MM.1S (cell line): ENCODE measurements at regions not wholly inside any gene's neighbourhood (a gene's known extent, or its start where the extent isn't known, plus 50 kb on each side); places are given as distances from the start of the nearest gene placed in this dataset.

Experiments
- DNase-seq: peaks from one replicate; pipeline ENCODE4 v3.0.0-alpha.2; 2015
- H2AFZ ChIP-seq: fragments of 300-600 bp; sonication (generic); 2 replicates; pipeline ENCODE4 v1.6.0; 2016; ENCODE audit warnings: antibody characterized with exemption, low read length
- H3F3A ChIP-seq: fragments of 300-600 bp; sonication (generic); 2 replicates; pipeline ENCODE4 v1.6.1; 2016; ENCODE audit warnings: mild to moderate bottlenecking, antibody characterized with exemption, low read length, moderate library complexity, mixed read lengths; ENCODE audit not compliant: insufficient read depth
- H3K27ac ChIP-seq: fragments of 300-600 bp; sonication (generic); 2 replicates; pipeline ENCODE4 v1.5.1; 2016; ENCODE audit warnings: mild to moderate bottlenecking, low read length
- H3K27me3 ChIP-seq: fragments of 300-600 bp; sonication (generic); replicated peaks from 2 replicates; pipeline ENCODE4 v1.6.0; 2016; ENCODE audit warnings: low read length; ENCODE audit not compliant: insufficient read depth
- H3K36me3 ChIP-seq: fragments of 300-600 bp; sonication (generic); replicated peaks from 2 replicates; pipeline ENCODE4 v1.6.1; 2016; ENCODE audit warnings: mild to moderate bottlenecking, low read length, mixed read lengths; ENCODE audit not compliant: insufficient read depth
- H3K4me1 ChIP-seq: fragments of 300-600 bp; sonication (generic); 2 replicates; pipeline ENCODE4 v1.6.1; 2016; ENCODE audit warnings: low read length, mixed read lengths
- H3K4me2 ChIP-seq: fragments of 300-600 bp; sonication (generic); 2 replicates; pipeline ENCODE4 v1.6.0; 2016; ENCODE audit warnings: low read depth, low read length
- H3K4me3 ChIP-seq: fragments of 300-600 bp; sonication (generic); 2 replicates; pipeline ENCODE4 v1.5.1; 2016; ENCODE audit warnings: low read length, mixed read lengths
- H3K79me2 ChIP-seq: fragments of 300-600 bp; sonication (generic); 2 replicates; pipeline ENCODE4 v1.6.1; 2016; ENCODE audit warnings: mixed run types, low read length, mixed read lengths
- H3K9ac ChIP-seq: fragments of 300-600 bp; sonication (generic); 2 replicates; pipeline ENCODE4 v1.6.1; 2016; ENCODE audit warnings: low read length, mixed read lengths
- H3K9me2 ChIP-seq: fragments of 300-600 bp; sonication (generic); replicated peaks from 2 replicates; pipeline ENCODE4 v1.6.1; 2016; ENCODE audit warnings: mild to moderate bottlenecking, low read length, mixed read lengths; ENCODE audit not compliant: insufficient read depth
- H3K9me3 ChIP-seq: fragments of 300-600 bp; sonication (generic); replicated peaks from 2 replicates; pipeline ENCODE4 v1.6.1; 2016; ENCODE audit warnings: mild to moderate bottlenecking, low read length, mixed read lengths; ENCODE audit not compliant: insufficient read depth
- H4K20me1 ChIP-seq: fragments of 300-600 bp; sonication (generic); 2 replicates; pipeline ENCODE4 v1.6.1; 2016; ENCODE audit warnings: mild to moderate bottlenecking, low read length, moderate library complexity, mixed read lengths; ENCODE audit not compliant: insufficient read depth
- EZH2 ChIP-seq: fragments of 300-600 bp; sonication (generic); optimal IDR thresholded peaks from 2 replicates; pipeline ENCODE3; 2017; ENCODE audit warnings: low read depth, mild to moderate bottlenecking, antibody characterized with exemption, low read length, mixed read lengths
- EZH2phosphoT487 ChIP-seq: fragments of 300-600 bp; sonication (generic); IDR thresholded peaks from 2 replicates; pipeline ENCODE4 v1.6.1; 2018; ENCODE audit warnings: antibody characterized with exemption, low read length
- TF ChIP-seq, protein P1 (sequence below): fragments of 300-600 bp; sonication (generic); IDR thresholded peaks from 2 replicates; pipeline ENCODE4 v1.5.1; 2016; ENCODE audit warnings: antibody characterized with exemption, low read length, mixed read lengths

DNA sequence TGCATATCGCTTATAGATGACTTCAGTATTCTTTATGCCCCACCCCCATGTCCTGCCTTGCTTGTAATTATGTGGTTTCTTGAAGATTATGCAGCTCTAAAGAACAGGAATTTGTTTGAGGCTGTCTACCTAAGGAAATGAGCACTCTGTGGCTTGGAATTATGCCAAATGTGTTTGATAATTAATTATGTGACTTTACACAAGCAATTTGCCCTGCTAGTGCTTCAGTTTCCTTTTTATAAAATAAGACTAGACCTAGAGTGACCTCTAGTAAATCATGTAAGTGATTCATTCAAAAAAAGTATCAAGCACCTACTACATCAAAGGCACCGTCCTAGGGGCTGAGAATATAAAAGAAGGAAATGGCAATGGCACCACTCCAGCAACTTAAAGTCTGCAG lies 491.5 kb upstream of the KIRREL3 start:
- no peaks in the 10 kb centered on the region for H3K36me3 ChIP-seq
- H4K20me1 ChIP-seq: no peaks in the 10 kb centered on the region
- TF ChIP-seq, protein P1, sequence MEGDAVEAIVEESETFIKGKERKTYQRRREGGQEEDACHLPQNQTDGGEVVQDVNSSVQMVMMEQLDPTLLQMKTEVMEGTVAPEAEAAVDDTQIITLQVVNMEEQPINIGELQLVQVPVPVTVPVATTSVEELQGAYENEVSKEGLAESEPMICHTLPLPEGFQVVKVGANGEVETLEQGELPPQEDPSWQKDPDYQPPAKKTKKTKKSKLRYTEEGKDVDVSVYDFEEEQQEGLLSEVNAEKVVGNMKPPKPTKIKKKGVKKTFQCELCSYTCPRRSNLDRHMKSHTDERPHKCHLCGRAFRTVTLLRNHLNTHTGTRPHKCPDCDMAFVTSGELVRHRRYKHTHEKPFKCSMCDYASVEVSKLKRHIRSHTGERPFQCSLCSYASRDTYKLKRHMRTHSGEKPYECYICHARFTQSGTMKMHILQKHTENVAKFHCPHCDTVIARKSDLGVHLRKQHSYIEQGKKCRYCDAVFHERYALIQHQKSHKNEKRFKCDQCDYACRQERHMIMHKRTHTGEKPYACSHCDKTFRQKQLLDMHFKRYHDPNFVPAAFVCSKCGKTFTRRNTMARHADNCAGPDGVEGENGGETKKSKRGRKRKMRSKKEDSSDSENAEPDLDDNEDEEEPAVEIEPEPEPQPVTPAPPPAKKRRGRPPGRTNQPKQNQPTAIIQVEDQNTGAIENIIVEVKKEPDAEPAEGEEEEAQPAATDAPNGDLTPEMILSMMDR: no peak
- no peak for TF ChIP-seq EZH2
- no peak for TF ChIP-seq EZH2phosphoT487
- no peak overlapping the region for H3K27ac ChIP-seq
- H3K4me3 ChIP-seq: no peak overlapping the region
- H3K9me2 ChIP-seq: no peaks in the 10 kb centered on the region
- H3K4me1 ChIP-seq: no peaks in the 10 kb centered on the region
- no peak overlapping the region for H3K4me2 ChIP-seq
- H3K27me3 ChIP-seq: no peaks in the 10 kb centered on the region
- H2AFZ ChIP-seq: no peak overlapping the region
- no peak for DNase-seq
- H3K9me3 ChIP-seq: no peaks in the 10 kb centered on the region
- H3F3A ChIP-seq: no peaks in the 10 kb centered on the region
- no peaks in the 10 kb centered on the region for H3K79me2 ChIP-seq
- no peak overlapping the region for H3K9ac ChIP-seq

DNA sequence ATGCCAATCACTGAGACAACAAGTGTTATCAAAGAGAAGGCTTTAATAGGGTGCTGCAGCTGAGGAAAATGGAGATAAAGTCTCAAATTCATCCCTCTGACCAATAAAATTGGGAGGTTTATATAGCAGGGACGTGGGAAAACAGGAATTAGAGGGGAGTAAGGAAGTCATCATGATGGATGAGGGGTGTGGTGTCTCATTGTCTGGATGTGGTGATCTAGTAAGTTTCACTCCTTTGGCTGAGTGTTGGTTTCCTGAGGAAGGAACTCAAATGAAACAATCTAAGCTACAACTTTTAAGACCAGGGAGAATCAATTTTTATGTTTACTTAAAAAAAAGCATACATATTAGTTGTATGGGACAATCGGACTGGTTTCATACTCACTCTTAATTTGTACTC lies 491.0 kb upstream of the KIRREL3 start:
- no peak for TF ChIP-seq EZH2
- TF ChIP-seq EZH2phosphoT487: no peak
- TF ChIP-seq, protein P1: no peak
- Histone ChIP-seq H3K79me2 (no peaks in the 10 kb centered on the region), H2AFZ (no peak overlapping the region), H3K36me3 (no peaks in the 10 kb centered on the region), H3F3A (no peaks in the 10 kb centered on the region), H3K27ac (no peak overlapping the region), H3K9me3 (no peaks in the 10 kb centered on the region), H3K4me3 (no peak overlapping the region), H3K9me2 (no peaks in the 10 kb centered on the region), H4K20me1 (no peaks in the 10 kb centered on the region), H3K4me2 (no peak overlapping the region), H3K4me1 (no peaks in the 10 kb centered on the region), H3K9ac (no peak overlapping the region), H3K27me3 (no peaks in the 10 kb centered on the region)
- no peak for DNase-seq

DNA sequence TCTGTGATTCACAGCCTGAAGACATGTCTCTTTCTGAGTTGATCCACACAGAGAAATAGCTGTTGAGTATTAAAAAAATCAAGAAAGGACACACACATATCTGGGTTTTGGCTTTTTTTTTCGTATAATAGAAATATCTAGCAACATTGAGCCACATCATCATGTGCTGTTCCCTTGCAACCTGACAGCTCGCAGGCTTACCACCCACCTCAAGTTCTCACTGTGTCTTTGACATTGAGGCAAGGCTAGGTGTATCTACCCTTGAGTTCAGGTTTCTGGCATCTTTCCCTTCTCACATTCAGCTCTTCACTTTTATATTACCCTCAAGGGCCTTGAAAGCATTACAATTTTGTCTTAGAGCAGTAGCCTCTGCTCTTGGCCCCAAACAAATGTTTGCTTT lies 490.3 kb upstream of the KIRREL3 start:
- no peaks in the 10 kb centered on the region for H3K9me2 ChIP-seq
- H3K9me3 ChIP-seq: no peaks in the 10 kb centered on the region
- no peaks in the 10 kb centered on the region for H3F3A ChIP-seq
- H2AFZ ChIP-seq: no peak overlapping the region
- no peak overlapping the region for H3K4me2 ChIP-seq
- H4K20me1 ChIP-seq: no peaks in the 10 kb centered on the region
- H3K36me3 ChIP-seq: no peaks in the 10 kb centered on the region
- H3K27me3 ChIP-seq: no peaks in the 10 kb centered on the region
- H3K4me3 ChIP-seq: no peak overlapping the region
- H3K27ac ChIP-seq: no peak overlapping the region
- no peak overlapping the region for H3K9ac ChIP-seq
- DNase-seq: no peak
- H3K79me2 ChIP-seq: no peaks in the 10 kb centered on the region
- TF ChIP-seq EZH2phosphoT487 (no peak), EZH2 (no peak)
- TF ChIP-seq, protein P1: no peak
- no peaks in the 10 kb centered on the region for H3K4me1 ChIP-seq
